ENCODE measurements at regions not wholly inside any gene's neighbourhood (a gene's known extent, or its start where the extent isn't known, plus 50 kb on each side); places are given as distances from the start of the nearest gene placed in this dataset.

DNA sequence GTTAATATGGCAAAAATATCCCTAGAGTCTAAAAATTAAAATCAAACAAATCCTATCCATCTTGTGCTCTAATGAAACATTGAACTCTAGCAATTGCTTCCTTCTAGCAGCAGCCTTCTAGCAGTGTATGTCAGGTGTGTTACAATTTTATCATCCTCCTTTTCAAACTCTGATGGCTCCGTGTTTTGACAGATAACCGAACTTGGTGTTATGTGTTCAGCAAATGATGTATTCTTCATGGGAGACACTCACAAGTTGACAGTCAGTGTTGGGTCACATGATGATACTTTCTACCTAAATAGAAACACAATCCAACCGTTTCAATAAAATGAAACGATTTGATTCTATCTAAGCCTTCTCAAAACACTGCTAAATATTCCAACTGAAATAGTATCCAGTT, 525.3 kb upstream of the NOVA1 start:
- no peak for DNase-seq

DNA sequence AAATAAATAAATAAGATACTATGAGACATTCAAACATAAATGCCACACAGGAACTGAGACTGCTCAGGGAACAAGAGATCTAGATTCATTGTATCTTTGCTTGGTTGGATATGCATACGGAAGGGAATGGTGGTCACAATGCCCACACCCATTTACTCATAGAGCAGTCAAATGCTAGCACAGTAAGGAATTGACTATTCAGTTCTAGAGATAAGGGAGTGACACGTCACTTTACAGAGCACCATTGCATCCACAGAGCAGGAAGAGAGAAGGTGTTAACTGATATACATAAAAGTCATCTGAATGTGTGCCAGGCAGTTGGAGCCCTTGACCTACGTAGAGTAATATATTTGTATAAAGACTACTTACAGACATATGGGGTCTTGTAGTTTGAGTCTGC, 530.0 kb upstream of the NOVA1 start:
- DNase-seq = no peak

DNA sequence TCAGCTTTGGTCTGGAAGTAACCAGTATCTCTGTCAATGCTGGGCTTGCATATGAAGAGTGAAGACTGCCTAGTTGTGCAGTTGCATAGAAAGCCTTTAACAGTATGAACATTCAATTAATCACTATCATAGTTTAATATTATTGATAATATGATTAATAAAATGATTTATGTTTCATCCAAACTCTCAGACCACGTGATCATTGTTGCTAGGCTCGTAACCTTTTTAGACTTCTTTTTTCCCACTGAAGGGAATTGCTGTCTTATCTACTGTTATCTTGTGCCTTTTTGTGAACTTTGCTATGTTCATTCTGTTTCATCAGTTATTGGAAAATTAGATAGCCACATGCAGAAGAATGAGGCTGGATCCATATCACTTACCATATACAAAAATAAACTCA, 536.4 kb upstream of the NOVA1 start:
- DNase-seq = no peak

DNA sequence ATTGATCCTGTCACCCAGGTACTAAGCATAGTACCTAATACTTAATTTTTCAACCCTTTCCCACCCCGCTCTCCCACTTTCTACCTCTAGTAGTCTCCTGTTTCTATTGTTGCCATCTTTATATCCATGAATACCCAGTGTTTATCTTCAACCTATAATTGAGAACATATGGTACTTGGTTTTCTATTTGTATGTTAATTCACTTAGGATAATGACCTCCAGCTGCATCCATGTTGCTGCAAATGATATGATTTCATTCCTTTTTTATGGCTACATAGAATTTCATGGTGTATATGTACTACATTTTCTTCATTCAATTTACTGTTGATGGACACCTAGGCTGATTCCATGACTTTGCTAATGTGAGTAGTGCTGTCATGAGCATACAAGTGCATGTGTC, 547.3 kb upstream of the NOVA1 start:
- no peak for DNase-seq

DNA sequence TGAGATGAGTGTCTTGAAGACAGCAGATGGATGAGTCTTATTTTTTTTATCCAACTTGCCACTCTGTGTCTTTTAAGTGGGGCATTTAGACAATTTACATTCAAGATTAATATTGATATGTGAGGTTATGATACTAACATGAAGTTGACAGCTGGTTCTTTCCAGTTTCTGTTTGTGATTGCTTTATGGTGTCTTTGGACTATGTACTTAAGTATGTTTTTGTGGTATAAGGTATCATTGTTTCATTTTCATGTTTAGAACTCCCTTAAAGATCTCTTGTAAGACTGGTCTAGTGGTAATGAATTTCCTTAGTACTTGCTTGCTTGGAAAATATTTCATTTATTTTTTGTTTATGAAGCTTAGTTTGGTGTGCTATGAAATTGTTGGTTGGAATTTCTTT, 550.3 kb upstream of the NOVA1 start:
- no peak for DNase-seq

DNA sequence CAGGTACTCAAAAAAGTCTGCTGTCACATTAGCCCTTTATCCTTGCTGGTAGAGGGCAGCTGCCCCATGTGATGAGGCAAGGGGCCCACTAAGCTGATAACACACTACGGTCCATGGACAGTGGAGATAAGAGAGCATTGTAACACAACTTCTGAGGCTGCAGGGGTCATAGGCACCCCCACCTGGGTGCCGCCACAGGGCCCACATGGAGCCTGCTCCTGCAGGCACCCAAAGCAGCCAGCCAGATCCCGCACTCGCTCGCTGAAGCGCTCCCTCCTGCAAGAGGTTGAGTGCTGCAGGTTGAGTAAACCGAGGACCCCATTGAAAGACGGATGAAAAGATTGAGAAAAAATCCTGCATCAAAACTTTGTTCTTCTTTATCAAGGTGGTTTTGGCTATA, 566.3 kb upstream of the NOVA1 start:
- no peak for DNase-seq

DNA sequence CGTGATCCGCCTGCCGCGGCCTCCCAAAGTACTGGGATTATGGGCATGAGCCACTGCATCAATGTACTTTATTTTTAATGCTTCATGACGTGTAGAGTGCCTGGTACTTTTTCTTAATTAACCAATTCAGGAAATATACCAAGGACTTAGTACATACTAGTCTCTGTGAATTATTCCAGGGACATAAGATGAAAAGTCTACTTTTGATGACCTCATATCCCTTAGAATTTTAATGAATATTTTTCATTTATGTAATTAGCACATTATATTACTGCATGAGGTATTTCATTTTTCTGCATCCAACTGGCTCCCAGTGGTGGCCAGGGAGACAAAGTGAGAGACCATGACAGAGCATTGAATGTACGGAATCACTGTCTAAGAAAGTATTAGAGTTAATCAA, 577.7 kb upstream of the NOVA1 start:
- no peak for DNase-seq

DNA sequence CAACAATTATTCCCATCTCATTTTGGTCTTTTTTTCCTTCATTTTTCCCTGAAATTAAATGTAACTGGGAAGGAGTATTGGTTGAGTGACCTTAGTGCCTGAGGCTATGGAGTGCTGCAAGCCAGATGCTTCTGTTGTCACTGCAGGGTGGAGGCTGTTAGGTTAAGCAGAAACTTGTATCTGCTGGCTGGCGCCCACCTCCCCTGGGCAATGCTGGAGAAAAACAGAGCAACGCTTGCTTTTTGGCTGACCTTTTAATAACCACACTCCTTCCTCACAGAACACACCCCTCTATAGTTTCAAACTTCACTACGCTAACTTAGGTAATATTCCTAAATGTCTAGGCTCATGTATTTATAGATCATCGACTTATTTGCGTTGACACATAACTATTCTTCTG, 583.5 kb upstream of the NOVA1 start:
- DNase-seq = no peak

DNA sequence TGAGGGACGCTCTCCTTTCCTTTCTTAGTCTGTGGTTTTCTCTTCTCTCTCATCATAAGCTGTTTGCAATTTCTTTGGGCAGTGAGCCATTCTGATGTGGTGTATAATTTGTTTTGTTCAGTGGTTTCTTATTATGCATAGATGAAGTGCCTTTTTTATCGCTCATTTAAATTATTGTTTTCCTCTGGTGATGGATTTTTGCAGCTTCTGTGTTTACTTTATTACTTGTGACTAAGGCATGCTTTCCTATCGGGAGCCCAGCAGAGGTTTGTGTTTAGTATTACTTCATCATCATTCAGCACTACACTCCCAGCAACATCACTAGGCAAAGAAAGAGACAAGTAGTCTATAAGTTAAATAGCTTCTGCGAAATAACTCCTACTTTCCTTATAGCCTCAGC, 586.6 kb upstream of the NOVA1 start:
- no peak for DNase-seq

DNA sequence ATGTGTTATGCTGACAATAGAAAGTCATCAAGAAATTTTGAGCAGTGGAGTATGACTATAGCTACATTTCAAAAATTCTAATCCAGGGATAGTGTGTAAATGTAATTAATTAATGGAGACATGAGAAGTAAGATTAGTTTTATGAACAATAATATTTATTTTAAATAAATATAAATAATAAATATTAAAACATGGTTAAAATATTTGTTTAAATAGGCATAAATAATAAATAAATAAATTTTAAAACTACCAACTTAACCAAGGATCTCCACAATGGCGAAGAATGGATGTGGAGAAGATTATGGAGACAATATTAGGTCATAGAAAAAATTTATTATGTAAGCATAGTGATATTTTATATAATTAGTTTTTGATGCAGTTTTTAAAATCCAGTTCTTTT, 588.2 kb upstream of the NOVA1 start:
- no peak for DNase-seq

DNA sequence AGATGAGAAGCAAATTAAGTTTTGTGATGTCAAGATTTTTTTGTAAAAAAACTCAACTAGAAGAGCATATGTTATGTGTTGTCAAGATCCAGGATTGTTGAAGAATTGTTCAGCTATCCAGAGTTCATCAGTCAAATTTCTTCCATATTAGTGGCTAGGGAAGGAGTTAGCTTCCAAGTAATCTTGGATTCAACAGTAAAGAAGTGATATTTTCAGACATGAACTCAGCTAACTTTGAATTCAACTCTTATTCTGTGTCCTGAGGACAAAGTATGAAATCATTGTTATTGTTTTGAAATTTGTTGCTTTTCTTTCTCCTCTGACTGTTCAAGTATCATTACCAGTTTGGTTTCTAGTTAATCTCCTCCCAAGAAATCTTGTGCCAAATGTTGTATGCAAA, 589.3 kb upstream of the NOVA1 start:
- no peak for DNase-seq

DNA sequence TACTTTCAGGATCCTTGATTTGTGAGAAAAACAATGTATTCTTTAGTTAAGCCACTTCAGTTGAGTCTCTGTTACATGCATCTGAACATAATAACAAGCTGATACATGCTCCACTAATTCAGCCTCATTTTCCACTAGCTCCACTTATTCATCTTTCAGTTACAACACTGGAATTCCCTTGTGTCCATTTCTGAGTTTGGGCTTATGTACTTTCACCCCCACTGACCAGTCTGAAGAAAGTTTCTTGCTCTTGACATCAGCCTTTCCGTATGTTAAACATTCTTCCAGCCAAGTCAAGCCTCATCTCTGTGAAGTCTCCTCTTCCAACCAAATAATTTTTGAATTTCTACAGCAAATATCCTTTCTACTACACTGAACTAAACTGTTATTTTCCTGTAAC, 592.5 kb upstream of the NOVA1 start:
- DNase-seq = no peak

DNA sequence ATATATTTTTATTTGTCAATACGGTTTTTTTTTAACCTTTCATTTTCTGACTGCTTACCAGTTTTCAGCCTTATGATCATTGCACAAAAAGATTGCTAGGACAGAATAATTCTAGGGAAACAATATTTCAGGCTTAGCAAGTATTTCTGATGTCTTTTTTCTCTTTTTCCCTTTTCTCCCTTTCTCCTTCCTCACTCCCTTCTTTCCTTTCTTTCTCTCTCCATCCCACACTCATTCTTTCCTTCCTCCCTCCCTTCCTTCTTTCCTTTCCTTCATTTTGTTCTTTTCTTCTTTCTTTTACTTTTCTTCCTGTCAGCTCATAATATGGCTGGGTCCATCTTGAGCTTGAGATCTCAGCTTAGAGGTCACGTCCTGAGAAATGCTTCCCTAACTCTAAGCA, 601.4 kb upstream of the NOVA1 start:
- DNase-seq = no peak

DNA sequence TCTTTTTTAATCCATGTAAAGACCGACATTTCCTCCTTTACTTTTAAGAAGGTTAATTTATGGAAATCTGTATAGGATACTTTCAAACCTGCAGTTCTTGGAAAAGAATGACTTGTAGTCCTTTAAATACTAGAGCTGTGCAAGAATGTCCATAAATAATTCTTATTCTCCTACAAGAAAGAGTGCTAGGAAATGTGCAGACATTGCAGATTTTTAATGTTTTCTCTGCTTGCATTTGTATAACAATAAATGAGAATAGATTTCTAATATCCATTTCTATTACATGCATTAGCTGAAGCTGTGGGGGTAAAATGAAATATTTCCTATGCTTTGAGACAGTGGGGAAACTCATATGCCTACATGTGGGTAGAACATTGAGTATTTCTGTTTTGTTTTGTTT, 607.2 kb upstream of the NOVA1 start:
- no peak for DNase-seq

DNA sequence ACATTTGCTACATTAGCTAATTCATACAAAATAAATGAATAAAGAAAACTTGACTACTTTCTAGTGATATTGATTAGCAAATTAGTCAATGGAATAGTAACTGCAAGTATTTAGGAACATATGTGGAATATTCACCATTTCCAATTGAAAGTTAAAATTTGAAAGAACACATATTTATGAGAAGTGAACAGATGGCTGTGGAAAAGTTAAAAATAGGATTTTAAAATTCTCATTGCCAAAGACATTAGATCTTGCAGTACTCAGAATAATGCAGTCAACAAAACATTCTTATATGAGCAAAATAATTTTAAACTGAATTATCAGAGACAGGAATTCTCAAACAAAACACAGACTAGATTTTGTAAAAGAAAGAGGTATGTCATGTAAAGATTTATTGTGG, 613.9 kb upstream of the NOVA1 start:
- DNase-seq = no peak

DNA sequence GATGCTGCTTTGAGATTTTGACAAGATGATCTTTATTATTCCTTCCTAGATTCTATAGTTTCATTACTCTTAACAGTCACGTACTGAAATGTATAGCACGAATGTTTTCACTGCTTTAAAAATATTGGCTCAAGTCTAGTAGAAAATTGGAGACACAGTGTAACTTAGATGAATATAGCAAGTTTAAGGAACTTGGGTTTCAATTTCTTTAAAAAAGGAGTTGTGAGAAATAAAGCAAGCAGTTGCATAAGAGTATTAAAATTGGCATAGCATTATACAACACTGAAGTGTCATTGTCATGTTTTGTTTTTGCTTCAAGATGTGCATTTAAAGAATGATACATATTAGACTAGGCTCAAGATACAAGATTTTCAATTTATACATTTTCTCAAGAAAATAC, 624.8 kb upstream of the NOVA1 start:
- DNase-seq = no peak

DNA sequence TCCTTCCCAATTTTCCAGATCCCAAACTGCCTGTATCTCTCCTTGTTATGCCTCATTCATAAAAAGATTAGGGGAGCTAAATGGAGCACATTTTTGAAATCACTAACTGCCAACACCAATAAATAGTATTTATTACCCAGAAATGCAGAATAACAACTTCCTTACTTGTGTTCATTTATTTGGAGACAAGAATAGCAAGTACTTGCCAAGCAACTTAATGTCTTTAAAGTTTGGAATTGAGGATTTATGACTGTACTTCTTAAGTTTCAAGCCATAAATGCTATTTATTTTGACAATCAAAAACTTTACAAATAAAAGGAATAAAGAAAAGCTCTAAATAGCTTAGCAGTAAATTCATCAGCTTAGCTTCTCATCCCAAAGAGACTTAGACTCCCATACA, 626.1 kb upstream of the NOVA1 start:
- DNase-seq = no peak

DNA sequence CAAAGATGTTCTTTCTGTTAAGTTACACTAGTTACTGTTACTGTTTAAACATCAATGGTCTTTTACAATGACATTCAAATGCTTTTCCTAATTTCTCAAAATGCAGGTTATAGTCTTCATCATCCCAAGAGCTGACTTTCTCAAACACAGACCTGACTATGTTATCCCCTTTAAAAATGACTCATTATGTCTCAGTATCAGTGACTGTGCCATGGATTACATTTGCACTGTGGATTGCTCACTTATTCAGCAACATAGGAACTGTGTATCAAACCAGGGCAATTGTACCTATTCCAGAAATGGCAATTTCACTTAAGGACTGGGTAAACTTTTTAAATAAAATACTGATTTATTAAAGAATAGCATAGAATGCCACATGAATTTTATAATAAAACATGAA, 630.2 kb upstream of the NOVA1 start:
- no peak for DNase-seq

DNA sequence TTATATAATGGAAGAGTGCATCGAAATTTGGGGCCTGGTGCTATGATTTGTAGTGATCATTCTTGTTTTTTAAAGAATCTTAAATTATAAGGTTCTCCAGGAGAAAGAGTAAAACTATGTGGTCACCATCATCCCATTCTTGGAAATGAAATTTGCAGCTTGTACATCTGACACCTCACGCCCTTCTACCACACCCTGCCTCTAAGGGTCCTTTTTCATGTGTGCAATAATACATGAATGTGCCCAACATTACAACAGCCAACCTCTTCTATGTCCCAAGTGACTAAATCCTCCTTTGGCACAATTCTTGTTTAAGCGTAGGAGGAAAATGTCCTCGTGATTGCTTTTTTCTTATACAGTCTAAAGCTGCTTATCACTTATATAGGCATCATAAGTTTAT, 636.5 kb upstream of the NOVA1 start:
- DNase-seq = no peak

DNA sequence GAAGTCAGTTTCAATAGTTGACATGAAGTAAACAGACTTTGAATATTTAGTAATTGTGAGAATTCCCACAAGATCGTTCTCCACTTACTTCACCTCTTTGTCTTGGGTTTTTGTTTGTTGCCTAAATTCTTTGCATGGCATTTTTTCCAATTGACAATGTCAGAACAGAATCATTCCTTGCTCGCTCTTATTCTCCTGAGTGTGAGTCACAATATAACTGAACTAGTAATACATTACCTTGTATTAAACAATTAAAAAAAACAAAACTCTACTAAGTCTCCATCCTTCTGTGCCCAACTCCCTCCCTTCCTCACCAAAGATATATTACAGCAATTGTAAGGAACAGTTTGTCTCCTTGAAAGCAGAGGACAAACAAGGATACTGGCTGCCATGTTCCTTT, 638.8 kb upstream of the NOVA1 start:
- DNase-seq = no peak

DNA sequence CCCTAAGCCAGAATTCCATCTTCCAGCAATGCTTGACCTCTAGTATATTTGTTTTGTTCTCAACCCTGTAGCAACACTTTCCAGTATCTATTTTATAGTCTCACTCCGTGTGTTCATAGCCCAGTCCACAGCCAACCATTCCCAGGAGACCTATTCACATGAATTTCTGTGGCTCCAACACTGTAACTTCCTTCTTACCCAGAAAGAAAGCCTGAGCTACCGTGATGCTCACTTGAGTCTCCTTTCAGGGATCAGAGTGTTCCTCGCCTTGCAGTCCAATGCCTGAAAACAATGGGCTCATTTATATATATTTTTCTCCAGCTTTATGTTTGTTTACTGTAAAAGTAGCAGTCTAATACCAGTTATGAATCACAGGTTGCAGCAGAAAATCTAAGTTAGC, 645.0 kb upstream of the NOVA1 start:
- DNase-seq = no peak

DNA sequence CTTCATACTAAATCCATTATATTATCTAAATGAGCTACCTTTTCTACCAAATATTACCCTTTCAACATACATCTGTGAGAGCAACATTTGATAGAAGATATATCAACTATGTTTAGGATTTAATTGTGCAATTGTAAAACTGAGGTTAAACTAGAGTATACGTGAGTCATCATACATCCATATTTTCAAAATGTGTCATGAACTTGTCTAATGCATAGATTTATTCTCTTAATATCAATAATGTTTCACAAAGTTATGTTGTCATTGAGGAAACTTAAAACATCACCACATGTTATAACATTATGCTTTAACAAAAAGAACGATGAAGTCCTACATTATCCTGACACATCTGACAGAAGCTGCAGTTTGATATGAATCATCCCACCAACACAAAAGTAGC, 645.5 kb upstream of the NOVA1 start:
- no peak for DNase-seq

DNA sequence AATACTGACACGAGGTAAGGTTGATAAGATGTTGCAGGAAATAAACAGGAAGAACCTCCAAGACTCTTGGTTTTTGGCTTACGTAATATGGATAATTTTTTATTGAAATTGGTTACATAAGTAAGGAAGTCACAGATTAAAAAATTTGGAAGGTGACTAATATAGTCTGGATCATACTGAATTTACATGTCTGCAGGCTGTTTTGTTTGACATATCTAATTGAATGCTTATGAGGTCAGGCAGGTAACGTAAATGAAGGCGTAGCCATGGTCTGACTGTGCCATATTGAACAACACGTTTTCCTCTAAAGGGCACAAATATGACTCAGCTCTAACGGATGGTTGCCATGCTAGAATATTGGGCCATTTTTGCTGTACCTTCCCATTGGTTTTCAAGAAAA, 648.1 kb upstream of the NOVA1 start:
- DNase-seq = no peak

DNA sequence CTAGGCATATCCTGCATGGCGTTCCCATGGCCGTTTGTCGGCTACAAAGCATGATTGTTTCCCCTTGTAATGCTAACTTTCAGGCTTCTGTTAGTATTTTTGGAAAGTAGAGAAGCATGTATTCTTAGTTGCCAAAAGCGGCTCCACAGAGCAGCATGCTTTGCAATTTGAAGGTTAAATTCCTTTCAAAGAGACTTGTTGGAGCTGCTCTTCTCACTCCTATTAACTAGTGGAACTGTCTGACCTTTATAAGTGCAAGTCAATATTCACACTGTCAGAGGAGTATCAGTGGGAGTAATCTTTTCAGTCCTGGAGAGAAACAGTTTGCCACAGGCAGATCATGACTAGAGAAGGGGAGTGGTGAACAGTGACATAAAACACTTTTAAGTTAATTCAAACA, 656.1 kb upstream of the NOVA1 start:
- DNase-seq = no peak

DNA sequence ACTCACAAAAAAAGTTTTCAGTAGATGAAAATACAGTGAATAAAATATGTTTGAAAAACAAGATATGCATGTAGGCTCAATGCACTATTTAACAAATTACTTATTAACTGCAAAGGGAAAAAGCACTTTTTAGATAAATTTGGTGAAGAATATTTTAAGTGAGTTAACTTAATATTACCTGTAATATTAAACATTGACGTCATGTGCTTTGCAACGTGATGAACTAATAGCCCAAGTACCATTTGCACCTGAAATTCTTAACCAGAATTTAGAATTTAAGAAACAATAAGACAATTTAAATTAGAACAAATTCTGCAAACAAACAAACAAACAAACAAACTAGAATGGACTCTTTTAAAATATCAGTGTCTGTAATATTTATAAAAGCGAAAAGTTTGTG, 659.0 kb upstream of the NOVA1 start:
- no peak for DNase-seq

DNA sequence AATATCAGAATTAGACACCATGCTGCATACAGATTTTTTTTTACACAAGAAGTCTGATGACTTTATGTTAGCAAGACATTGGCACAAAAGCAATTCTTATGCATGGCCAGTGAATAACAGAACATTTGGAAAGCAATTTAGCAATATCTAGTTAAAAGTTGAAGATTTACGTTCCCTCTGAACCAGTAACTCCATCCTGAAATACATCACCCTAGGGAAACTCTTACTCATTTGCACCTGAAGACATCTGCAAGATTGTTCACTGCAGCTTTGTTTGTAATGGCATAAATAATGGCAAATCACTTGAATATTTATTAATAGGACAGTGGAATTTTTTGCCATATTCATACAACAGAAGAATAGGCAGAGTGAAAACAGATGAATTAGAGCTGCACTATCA, 670.0 kb upstream of the NOVA1 start:
- DNase-seq = no peak

DNA sequence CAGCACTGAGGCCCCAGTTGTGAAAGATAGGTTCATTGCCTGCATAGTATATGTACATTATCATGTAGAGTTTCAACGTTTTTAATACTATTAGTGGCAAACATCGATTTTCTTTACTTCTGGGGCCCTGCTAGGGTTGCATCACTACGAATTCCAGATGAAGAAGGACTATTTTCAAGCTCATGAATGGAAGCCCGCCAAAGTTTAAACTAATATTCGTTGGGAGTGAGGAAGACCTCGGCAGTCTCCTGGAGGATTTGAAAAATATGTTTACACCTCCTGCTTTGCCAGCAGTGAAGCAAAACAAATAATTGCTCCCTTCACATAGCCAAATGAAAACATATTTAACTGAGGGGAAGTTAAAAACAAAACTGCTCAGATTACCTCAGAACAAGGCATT, 672.9 kb upstream of the NOVA1 start:
- DNase-seq = no peak

Measured in NCI-H345 (cell line).